Esophagus muscularis mucosa (tissue), 4 donors: ENCODE measurements at regions not wholly inside any gene's neighbourhood (a gene's known extent, or its start where the extent isn't known, plus 50 kb on each side); places are given as distances from the start of the nearest gene placed in this dataset.
"Not testable (repeated sequence)": the region's sequence is repeated elsewhere in the genome, so short reads cannot be mapped to it uniquely, and the experiment has no call there.

Experiments
- DNase-seq: peaks from one replicate; pipeline ENCODE4 v3.0.0-alpha.2; 2017; ENCODE audit errors: extremely low spot score
- H3K27ac ChIP-seq, 4 donors: fragments of 200-600 bp; sonication (generic); replicated peaks in 1 of 4; 1 replicate in 3 of 4; 2 replicates in 1 of 4; pipeline ENCODE4 v1.5.1; 2016 to 2019; ENCODE audit warnings: mild to moderate bottlenecking in 1 of 4
- H3K27me3 ChIP-seq, 4 donors: fragments of 200-600 bp; sonication (generic); one replicate each; pipeline versions ENCODE4 v1.5.1 to v1.6.0; 2016 to 2019
- H3K36me3 ChIP-seq, 4 donors: fragments of 200-600 bp; sonication (generic); one replicate each; pipeline ENCODE4 v1.5.1; 2016 to 2019
- H3K4me1 ChIP-seq, 4 donors: fragments of 200-600 bp; sonication (generic); one replicate each; pipeline ENCODE4 v1.5.1; 2016 to 2019
- H3K4me3 ChIP-seq, 4 donors: fragments of 200-600 bp; sonication (generic); 1 replicate in 2 of 4; 2 replicates in 2 of 4; pipeline ENCODE4 v1.5.1; 2016 to 2019; ENCODE audit warnings: mild to moderate bottlenecking in 4 of 4, moderate library complexity in 1 of 4
- H3K9me3 ChIP-seq, 4 donors: fragments of 200-600 bp; sonication (generic); 1 replicate in 3 of 4; 2 replicates in 1 of 4; pipeline ENCODE4 v1.5.1; 2016 to 2019
- EP300 ChIP-seq: sonication (generic); formaldehyde crosslinking; IDR thresholded peaks from one replicate; pipeline ENCODE4 v1.6.1; 2017; ENCODE audit warnings: antibody characterized with exemption
- POLR2A ChIP-seq: fragments of 450-650 bp; IDR thresholded peaks from one replicate; pipeline ENCODE4 v1.6.1; 2017; ENCODE audit warnings: antibody characterized with exemption, moderate library complexity, mild to moderate bottlenecking, low read depth
- POLR2AphosphoS5 ChIP-seq, 2 donors: sonication (generic); formaldehyde crosslinking; IDR thresholded peaks; one replicate each; pipeline ENCODE4 v1.6.1; 2017; ENCODE audit warnings: antibody characterized with exemption in 2 of 2
- WGBS: methylation state at CpG from one replicate; pipeline ENCODE4 v1.1.5; 2018; 5-methylcytosine and 5-hydroxymethylcytosine counted together
- intact Hi-C: fragments of 100-400 bp; cut with DNase I; formaldehyde crosslinking; loops from one replicate; pipeline ENCODE4 v1.15.1; 2023
- TF ChIP-seq, protein P1 (sequence below), 3 experiments: fragments of 200-600 bp in 2 of 3; fragments of 450-650 bp in 1 of 3; sonication (generic) in 2 of 3; IDR thresholded peaks; one replicate each; pipeline ENCODE4 v1.5.1; 2017 to 2019; ENCODE audit warnings: antibody characterized with exemption in 3 of 3, mild to moderate bottlenecking in 2 of 3, moderate library complexity in 1 of 3

DNA sequence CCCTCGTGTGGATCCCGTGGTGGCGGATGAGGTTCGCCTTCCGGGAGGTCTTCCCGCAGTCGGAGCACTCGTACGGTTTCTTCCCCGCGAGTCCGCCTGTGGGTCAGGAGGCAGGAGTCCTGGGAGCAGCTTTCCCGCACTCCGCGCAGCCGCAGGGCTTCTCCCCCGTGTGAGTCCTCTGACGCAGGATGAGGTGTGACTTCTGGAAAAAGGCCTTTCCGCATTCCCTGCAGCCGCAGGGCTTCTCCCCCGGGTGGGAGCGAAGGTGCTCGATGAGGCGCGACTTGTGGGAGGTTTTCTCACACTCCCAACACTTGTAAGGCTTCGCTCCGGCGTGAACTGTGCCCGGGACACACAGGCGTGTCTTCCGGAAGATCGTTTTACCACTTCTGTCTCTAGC, 68.8 kb upstream of the WIPI2 start:
- peaks cover 0 to 11% (median 0%) of the 10 kb centered on the region in 4 donors for H3K27me3 ChIP-seq
- H3K27ac ChIP-seq, H3K4me3 ChIP-seq, H3K4me1 ChIP-seq, intact Hi-C loops, DNase-seq, H3K36me3 ChIP-seq, H3K9me3 ChIP-seq: not testable (repeated sequence)
- 95% methylated on average over 8 of the region's 32 CpGs for WGBS

DNA sequence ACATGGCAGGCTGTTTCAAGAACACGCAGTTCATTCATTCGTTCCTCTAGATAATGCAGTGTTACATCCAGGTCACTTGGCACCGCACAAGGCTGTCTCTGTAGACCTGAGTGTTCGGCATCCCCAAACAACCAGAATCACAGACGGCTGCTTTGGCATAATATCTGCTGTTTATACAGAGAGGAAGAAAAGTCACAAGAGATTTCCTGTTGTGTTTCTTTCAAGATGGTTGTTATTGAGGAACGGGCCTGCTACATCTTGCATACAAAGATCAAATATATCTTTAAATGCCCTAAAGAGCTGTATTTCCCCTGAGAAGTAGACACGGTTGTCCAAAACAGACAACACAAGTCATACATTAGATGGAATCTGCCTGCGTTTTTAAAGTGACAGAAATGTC, 58.8 kb upstream of the WIPI2 start:
- peaks cover 0 to 13% (median 0%) of the 10 kb centered on the region in 4 donors for H3K27me3 ChIP-seq
- H3K27ac ChIP-seq, intact Hi-C loops, H3K36me3 ChIP-seq, H3K4me3 ChIP-seq, DNase-seq, H3K4me1 ChIP-seq, H3K9me3 ChIP-seq: not testable (repeated sequence)
- WGBS = 54% methylated on average over 8 of the region's 8 CpGs

GRCh38 chr7:5132539-5132938, 57.5 kb upstream of the WIPI2 start:
- H3K27me3 ChIP-seq = peaks cover 0 to 15% (median 0%) of the 10 kb centered on the region in 4 donors
- no peak overlapping the region for H3K27ac ChIP-seq
- intact Hi-C loops = no loop called here
- no peak overlapping the region for H3K4me3 ChIP-seq
- H3K36me3 ChIP-seq = no peaks in the 10 kb centered on the region
- no peaks in the 10 kb centered on the region for H3K9me3 ChIP-seq
- DNase-seq = no peak
- WGBS = 75% methylated on average over 7 of the region's 7 CpGs
- TF ChIP-seq, protein P1, sequence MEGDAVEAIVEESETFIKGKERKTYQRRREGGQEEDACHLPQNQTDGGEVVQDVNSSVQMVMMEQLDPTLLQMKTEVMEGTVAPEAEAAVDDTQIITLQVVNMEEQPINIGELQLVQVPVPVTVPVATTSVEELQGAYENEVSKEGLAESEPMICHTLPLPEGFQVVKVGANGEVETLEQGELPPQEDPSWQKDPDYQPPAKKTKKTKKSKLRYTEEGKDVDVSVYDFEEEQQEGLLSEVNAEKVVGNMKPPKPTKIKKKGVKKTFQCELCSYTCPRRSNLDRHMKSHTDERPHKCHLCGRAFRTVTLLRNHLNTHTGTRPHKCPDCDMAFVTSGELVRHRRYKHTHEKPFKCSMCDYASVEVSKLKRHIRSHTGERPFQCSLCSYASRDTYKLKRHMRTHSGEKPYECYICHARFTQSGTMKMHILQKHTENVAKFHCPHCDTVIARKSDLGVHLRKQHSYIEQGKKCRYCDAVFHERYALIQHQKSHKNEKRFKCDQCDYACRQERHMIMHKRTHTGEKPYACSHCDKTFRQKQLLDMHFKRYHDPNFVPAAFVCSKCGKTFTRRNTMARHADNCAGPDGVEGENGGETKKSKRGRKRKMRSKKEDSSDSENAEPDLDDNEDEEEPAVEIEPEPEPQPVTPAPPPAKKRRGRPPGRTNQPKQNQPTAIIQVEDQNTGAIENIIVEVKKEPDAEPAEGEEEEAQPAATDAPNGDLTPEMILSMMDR (IDR thresholded peaks at IDR 0.05) = no peak
- no peak for TF ChIP-seq POLR2AphosphoS5 (IDR thresholded peaks at IDR 0.05)
- TF ChIP-seq POLR2A = no peak
- TF ChIP-seq EP300 = no peak
- H3K4me1 ChIP-seq = no peaks in the 10 kb centered on the region

GRCh38 chr7:5139998-5140397, 50.0 kb upstream of the WIPI2 start:
- 41% methylated on average over 5 of the region's 7 CpGs for WGBS
- no peaks in the 10 kb centered on the region for H3K4me1 ChIP-seq
- H3K27me3 ChIP-seq = peaks cover 0 to 24% (median 0%) of the 10 kb centered on the region in 4 donors
- no peaks in the 10 kb centered on the region for H3K36me3 ChIP-seq
- no peak overlapping the region for H3K27ac ChIP-seq
- DNase-seq = no peak
- H3K4me3 ChIP-seq = no peak overlapping the region
- no peaks in the 10 kb centered on the region for H3K9me3 ChIP-seq
- TF ChIP-seq EP300 = no peak
- TF ChIP-seq, protein P1 (IDR thresholded peaks at IDR 0.05) = peak; percentile 28 to 44 (median 39)
- no peak for TF ChIP-seq POLR2AphosphoS5 (IDR thresholded peaks at IDR 0.05)
- intact Hi-C loops = no loop called here
